ENCODE measurements at regions not wholly inside any gene's neighbourhood (a gene's known extent, or its start where the extent isn't known, plus 50 kb on each side); places are given as distances from the start of the nearest gene placed in this dataset.
"Not testable (repeated sequence)": the region's sequence is repeated elsewhere in the genome, so short reads cannot be mapped to it uniquely, and the experiment has no call there.

- no peak for ATAC-seq
Measured at GRCh38 chr4:43136752-43137151, 244.2 kb downstream of the GRXCR1 start.

GRCh38 chr4:43146198-43146597, 253.7 kb downstream of the GRXCR1 start:
- H3K4me3 ChIP-seq: no peak overlapping the region
- DNase-seq: no peak
- no peak overlapping the region for H3K27ac ChIP-seq
- ATAC-seq: no peak
- 15 to 28% methylated on average over 3 of the region's 3 CpGs for WGBS, 2 donors
- no peaks in the 10 kb centered on the region for H3K36me3 ChIP-seq (replicated peaks in 1 of 2; ENCODE audit: insufficient read depth in 1 of 2, low read depth in 2 of 2)
- no peaks in the 10 kb centered on the region for H3K4me1 ChIP-seq
- H3K27me3 ChIP-seq: no peaks in the 10 kb centered on the region
- no peak for TF ChIP-seq POLR2A (IDR thresholded peaks at IDR 0.05)
- no peak for TF ChIP-seq CTCF (IDR thresholded peaks at IDR 0.05)
- H3K9me3 ChIP-seq: no peaks in the 10 kb centered on the region
- intact Hi-C loops (cut with DNase I): no loop called here

More at GRCh38 chr4:43136752-43137151, 244.2 kb downstream of the GRXCR1 start:
- Histone ChIP-seq H3K4me3 (no peak overlapping the region), H3K27me3 (no peaks in the 10 kb centered on the region), H3K9me3 (peaks cover 0 to 4% (median 0%) of the 10 kb centered on the region in 3 donors), H3K27ac (no peak overlapping the region), H3K4me1 (no peaks in the 10 kb centered on the region), H3K36me3 (replicated peaks in 1 of 2; ENCODE audit: insufficient read depth in 1 of 2, low read depth in 2 of 2) (no peaks in the 10 kb centered on the region)
- TF ChIP-seq POLR2A (IDR thresholded peaks at IDR 0.05): no peak
- no peak for TF ChIP-seq CTCF (IDR thresholded peaks at IDR 0.05)
- WGBS, 2 donors: 28% methylated on average over 1 of the region's 1 CpG
- intact Hi-C loops (cut with DNase I): no loop called here
- DNase-seq: no peak

- no peak for DNase-seq
- intact Hi-C loops (cut with DNase I): no loop called here
Measured at GRCh38 chr4:43148481-43148880, 256.0 kb downstream of the GRXCR1 start.

GRCh38 chr4:43163101-43163792, 270.7 kb downstream of the GRXCR1 start:
- Histone ChIP-seq H3K27me3 (no peaks in the 10 kb centered on the region), H3K36me3 (replicated peaks in 1 of 2; ENCODE audit: insufficient read depth in 1 of 2, low read depth in 2 of 2) (no peaks in the 10 kb centered on the region), H3K4me1 (no peaks in the 10 kb centered on the region), H3K4me3 (no peak overlapping the region), H3K9me3 (no peaks in the 10 kb centered on the region), H3K27ac (no peak overlapping the region)
- intact Hi-C loops (cut with DNase I): no loop called here
- TF ChIP-seq CTCF (IDR thresholded peaks at IDR 0.05) (no peak), POLR2A (IDR thresholded peaks at IDR 0.05) (no peak)
- WGBS, 2 donors: 37 to 53% methylated on average over 5 of the region's 5 CpGs
- no peak for DNase-seq
- no peak for ATAC-seq

More at GRCh38 chr4:43148481-43148880, 256.0 kb downstream of the GRXCR1 start:
- ATAC-seq: no peak
- no peaks in the 10 kb centered on the region for H3K4me1 ChIP-seq
- H3K4me3 ChIP-seq: no peak overlapping the region
- TF ChIP-seq POLR2A (IDR thresholded peaks at IDR 0.05) (no peak), CTCF (IDR thresholded peaks at IDR 0.05) (no peak)
- H3K27me3 ChIP-seq: no peaks in the 10 kb centered on the region
- no peak overlapping the region for H3K27ac ChIP-seq
- no peaks in the 10 kb centered on the region for H3K9me3 ChIP-seq
- no peaks in the 10 kb centered on the region for H3K36me3 ChIP-seq (replicated peaks in 1 of 2; ENCODE audit: insufficient read depth in 1 of 2, low read depth in 2 of 2)
- 64 to 76% methylated on average over 2 of the region's 2 CpGs for WGBS, 2 donors

DNA sequence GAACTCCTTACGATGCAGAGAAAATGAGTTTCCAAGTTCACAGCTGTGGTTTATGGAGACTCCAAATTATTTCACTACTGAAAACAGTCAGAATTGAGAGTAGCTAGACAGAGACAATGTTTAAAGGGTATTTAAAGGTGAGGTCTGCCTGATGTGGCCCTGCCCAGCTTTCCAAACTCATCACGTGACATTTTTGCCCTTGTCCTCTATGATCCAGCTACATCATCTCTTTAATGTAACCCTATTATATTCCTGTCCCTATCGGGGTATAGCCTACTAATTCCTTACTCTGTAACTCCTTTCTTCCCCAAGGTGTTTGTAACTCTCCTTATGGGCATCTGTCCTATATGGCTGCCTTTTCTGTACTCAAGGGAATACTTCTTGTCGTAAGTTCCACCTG, 297.2 kb downstream of the GRXCR1 start:
- intact Hi-C loops (cut with DNase I): no loop called here
- DNase-seq: no peak
- H3K9me3 ChIP-seq: no peaks in the 10 kb centered on the region
- H3K27ac ChIP-seq: no peak overlapping the region
- H3K4me1 ChIP-seq: no peaks in the 10 kb centered on the region
- no peak overlapping the region for H3K4me3 ChIP-seq
- no peaks in the 10 kb centered on the region for H3K27me3 ChIP-seq
- ATAC-seq: no peak
- TF ChIP-seq POLR2A (IDR thresholded peaks at IDR 0.05): no peak
- no peak for TF ChIP-seq CTCF (IDR thresholded peaks at IDR 0.05)
- H3K36me3 ChIP-seq (replicated peaks in 1 of 2; ENCODE audit: insufficient read depth in 1 of 2, low read depth in 2 of 2): no peaks in the 10 kb centered on the region
- 52 to 61% methylated on average over 4 of the region's 4 CpGs for WGBS, 2 donors

DNA sequence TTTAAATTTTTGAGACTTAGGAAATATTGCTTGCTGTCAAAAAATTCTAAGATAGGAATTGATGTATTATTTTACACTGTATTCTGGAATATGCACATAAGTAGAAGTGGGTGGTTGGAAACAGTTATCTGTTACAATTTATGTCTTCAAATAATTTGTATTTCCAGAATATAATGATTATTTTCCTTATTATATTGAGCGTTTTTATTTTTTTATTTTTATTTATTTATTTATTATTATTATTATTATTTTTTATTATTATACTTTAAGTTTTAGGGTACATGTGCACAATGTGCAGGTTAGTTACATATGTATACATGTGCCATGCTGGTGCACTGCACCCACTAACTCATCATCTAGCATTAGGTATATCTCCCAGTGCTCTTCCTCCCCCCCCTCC, 320.1 kb downstream of the GRXCR1 start:
- H3K27me3 ChIP-seq; H3K9me3 ChIP-seq; H3K36me3 ChIP-seq (replicated peaks in 1 of 2; ENCODE audit: insufficient read depth in 1 of 2, low read depth in 2 of 2); H3K4me1 ChIP-seq; DNase-seq; H3K4me3 ChIP-seq; intact Hi-C loops (cut with DNase I); ATAC-seq; H3K27ac ChIP-seq: not testable (repeated sequence)
- WGBS, 2 donors: 46 to 52% methylated on average over 1 of the region's 1 CpG

Data from body of pancreas (tissue), 4 donors.